SK-N-SH treated with all-trans-retinoic acid at 6 μM for 48 hours (cell line): ENCODE measurements at regions not wholly inside any gene's neighbourhood (a gene's known extent, or its start where the extent isn't known, plus 50 kb on each side); places are given as distances from the start of the nearest gene placed in this dataset.

ENCODE experiments used
- CSDC2 ChIP-seq: fragments of 250-450 bp; sonication (Bioruptor Pico); IDR thresholded peaks from 2 replicates; pipeline ENCODE4 v1.5.0; 2020; ENCODE audit warnings: mild to moderate bottlenecking, moderate library complexity
- ISL1 ChIP-seq: fragments of 250-450 bp; sonication (Bioruptor Pico); IDR thresholded peaks from 2 replicates; pipeline ENCODE4 v2.1.2; 2022; ENCODE audit warnings: mild to moderate bottlenecking, moderate library complexity
- RARB ChIP-seq: fragments of 250-450 bp; sonication (Bioruptor Pico); IDR thresholded peaks from 2 replicates; pipeline ENCODE4 v1.8.0; 2021; ENCODE audit warnings: mild to moderate bottlenecking, moderate library complexity
- ZFP30 ChIP-seq: fragments of 450-650 bp; formaldehyde crosslinking; IDR thresholded peaks from 2 replicates; pipeline ENCODE4 v1.5.0; 2022; ENCODE audit warnings: mild to moderate bottlenecking, moderate library complexity
- ZNF565 ChIP-seq: fragments of 450-650 bp; formaldehyde crosslinking; conservative IDR thresholded peaks from 2 replicates; pipeline ENCODE4 v1.5.0; 2020; ENCODE audit warnings: low read depth, mild to moderate bottlenecking, moderate library complexity
- TF ChIP-seq, protein P1 (sequence below): fragments of 250-450 bp; sonication (Bioruptor Pico); IDR thresholded peaks from 2 replicates; pipeline ENCODE4 v1.8.0; 2020; ENCODE audit warnings: mild to moderate bottlenecking, moderate library complexity, borderline replicate concordance

DNA sequence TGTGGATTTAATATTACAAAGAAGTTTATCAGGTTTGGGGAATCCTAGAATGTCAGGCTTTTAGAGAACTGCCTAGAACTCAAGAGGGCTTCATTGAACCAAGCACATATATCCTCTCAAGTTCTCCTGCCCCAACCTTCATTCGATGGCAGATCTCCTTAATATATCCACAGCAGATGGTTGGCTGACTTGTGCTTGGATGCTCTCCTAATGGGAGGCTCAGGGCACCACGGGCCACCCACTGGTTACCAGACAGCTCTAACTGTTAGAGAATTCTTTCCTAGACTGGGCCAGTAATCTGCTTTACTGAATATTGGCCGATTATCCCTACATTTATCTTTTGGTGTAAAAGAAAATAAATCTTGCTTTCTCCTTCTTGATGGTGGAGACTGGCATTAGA, 87.2 kb upstream of the ATP8B1 start:
- TF ChIP-seq CSDC2 (CRISPR knock-in tag) = no peak
- TF ChIP-seq ISL1 (CRISPR knock-in tag) = no peak
- no peak for TF ChIP-seq ZFP30
- TF ChIP-seq, protein P1, sequence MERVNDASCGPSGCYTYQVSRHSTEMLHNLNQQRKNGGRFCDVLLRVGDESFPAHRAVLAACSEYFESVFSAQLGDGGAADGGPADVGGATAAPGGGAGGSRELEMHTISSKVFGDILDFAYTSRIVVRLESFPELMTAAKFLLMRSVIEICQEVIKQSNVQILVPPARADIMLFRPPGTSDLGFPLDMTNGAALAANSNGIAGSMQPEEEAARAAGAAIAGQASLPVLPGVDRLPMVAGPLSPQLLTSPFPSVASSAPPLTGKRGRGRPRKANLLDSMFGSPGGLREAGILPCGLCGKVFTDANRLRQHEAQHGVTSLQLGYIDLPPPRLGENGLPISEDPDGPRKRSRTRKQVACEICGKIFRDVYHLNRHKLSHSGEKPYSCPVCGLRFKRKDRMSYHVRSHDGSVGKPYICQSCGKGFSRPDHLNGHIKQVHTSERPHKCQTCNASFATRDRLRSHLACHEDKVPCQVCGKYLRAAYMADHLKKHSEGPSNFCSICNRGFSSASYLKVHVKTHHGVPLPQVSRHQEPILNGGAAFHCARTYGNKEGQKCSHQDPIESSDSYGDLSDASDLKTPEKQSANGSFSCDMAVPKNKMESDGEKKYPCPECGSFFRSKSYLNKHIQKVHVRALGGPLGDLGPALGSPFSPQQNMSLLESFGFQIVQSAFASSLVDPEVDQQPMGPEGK (CRISPR knock-in tag) = no peak
- TF ChIP-seq ZNF565 (CRISPR knock-in tag) = no peak
- TF ChIP-seq RARB (CRISPR knock-in tag) = no peak
